MG63 (cell line): ENCODE measurements at regions not wholly inside any gene's neighbourhood (a gene's known extent, or its start where the extent isn't known, plus 50 kb on each side); places are given as distances from the start of the nearest gene placed in this dataset.
A peak's percentile ranks its signal among the peaks of the same experiment; 100 is the strongest.
"Not testable (repeated sequence)": the region's sequence is repeated elsewhere in the genome, so short reads cannot be mapped to it uniquely, and the experiment has no call there.

Experiments
- DNase-seq: peaks from one replicate; pipeline ENCODE4 v3.0.0-alpha.2; 2020
- H3K27me3 ChIP-seq: fragments of 250-450 bp; sonication (Bioruptor Pico); 2 replicates; pipeline ENCODE4 v1.5.1; 2020; ENCODE audit warnings: mild to moderate bottlenecking, moderate library complexity
- H3K36me3 ChIP-seq: fragments of 250-450 bp; sonication (Bioruptor Pico); 2 replicates; pipeline ENCODE4 v1.5.1; 2020; ENCODE audit warnings: mild to moderate bottlenecking, moderate library complexity
- H3K4me3 ChIP-seq: fragments of 250-450 bp; sonication (Bioruptor Pico); 2 replicates; pipeline ENCODE4 v1.5.1; 2020; ENCODE audit warnings: mild to moderate bottlenecking, moderate library complexity
- H3K9me3 ChIP-seq: fragments of 250-450 bp; sonication (Bioruptor Pico); 2 replicates; pipeline ENCODE4 v1.5.1; 2020; ENCODE audit warnings: mild to moderate bottlenecking, moderate library complexity

GRCh38 chr15:34528055-34528754 is 55.2 kb downstream of the GOLGA8B start:
- not testable (repeated sequence) for H3K9me3 ChIP-seq, H3K36me3 ChIP-seq, DNase-seq, H3K4me3 ChIP-seq, H3K27me3 ChIP-seq

DNA sequence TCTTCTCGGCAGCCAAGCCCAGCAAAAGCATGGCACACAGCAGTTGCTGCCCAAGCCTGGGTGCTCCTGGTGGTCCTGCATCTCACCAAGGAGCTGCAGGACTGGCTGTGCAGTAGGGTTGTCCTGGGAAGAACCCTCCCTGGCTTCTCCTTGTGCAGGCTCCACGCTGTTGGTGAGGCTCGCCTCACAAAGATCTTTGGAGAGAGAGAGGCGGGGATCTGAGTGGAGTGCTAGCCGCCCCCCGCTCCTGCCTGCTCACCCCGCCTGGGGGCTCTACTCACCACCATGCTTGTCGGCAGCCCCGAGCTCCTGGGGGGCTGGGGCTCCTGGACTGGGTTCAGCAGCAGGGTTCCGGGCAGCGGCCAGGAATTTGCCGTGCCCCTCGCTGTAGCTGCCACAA is 55.8 kb downstream of the GOLGA8B start:
- not testable (repeated sequence) for H3K4me3 ChIP-seq, H3K9me3 ChIP-seq, DNase-seq, H3K27me3 ChIP-seq, H3K36me3 ChIP-seq

DNA sequence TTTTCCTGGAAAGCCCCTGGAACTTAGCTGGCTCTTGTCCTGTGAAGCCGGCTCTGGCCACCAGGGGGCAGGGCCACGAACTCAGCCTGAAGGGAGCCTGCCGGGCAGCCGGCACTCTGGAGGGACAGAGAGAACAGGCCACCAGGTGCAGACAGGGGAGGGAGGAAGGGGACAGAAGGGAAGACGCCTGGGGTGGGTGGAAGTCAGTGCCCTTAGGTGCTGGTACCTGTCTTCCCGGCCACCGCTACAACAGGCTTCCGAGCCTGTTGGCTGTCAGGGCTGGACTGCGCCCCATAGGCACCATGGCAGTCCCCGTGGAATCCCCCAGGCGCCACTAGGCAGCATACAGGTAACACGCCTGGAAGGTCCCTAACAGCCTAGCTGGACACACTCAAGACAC is 59.6 kb downstream of the GOLGA8B start:
- not testable (repeated sequence) for H3K4me3 ChIP-seq, H3K27me3 ChIP-seq, H3K36me3 ChIP-seq, DNase-seq, H3K9me3 ChIP-seq

DNA sequence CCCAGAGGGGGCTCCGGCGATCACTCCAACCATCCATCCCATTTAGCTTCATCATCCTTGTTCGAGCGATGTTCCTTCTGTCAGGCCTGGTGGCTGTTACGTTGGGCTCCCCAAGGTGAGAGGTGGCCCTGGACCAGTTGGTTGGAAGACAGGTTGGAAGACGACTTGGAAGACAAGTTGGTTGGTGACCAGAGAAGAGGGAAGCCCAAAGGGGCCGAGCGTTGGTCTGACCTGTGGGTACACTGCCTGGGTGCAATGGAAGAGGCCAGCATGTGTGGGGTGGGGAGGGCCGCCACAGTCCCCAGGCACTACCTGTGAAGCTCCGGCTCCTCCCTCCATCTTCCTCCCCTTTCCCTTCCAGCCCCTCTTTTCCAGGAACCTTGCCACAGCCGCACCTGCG is 60.9 kb downstream of the GOLGA8B start:
- not testable (repeated sequence) for H3K36me3 ChIP-seq, DNase-seq, H3K27me3 ChIP-seq, H3K4me3 ChIP-seq, H3K9me3 ChIP-seq

- not testable (repeated sequence) for H3K27me3 ChIP-seq, H3K9me3 ChIP-seq, DNase-seq, H3K4me3 ChIP-seq, H3K36me3 ChIP-seq
Observed at GRCh38 chr15:34521802-34522485, 61.5 kb downstream of the GOLGA8B start.

DNA sequence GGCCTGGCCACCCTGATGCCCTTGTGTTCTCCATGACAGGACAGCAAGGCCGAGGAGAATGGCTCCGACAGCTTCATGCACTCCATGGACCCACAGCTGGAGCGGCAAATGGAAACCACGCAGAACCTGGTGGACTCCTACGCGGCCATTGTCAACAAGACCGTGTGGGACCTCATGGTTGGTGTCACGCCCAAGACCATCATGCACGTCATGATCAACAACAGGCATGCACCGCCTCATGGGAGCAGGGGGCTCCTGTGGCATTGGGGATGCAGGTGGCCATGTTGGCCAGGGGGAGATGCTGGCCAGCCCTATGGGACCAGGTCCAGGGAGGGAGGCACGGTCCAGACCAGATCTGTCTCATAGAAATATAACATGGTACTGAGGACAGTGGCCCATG is 62.9 kb downstream of the GOLGA8B start:
- Histone ChIP-seq H3K27me3 (no peaks in the 10 kb centered on the region), H3K36me3 (no peaks in the 10 kb centered on the region), H3K9me3 (no peaks in the 10 kb centered on the region), H3K4me3 (no peak overlapping the region)
- no peak for DNase-seq

GRCh38 chr15:34520010-34520409 is 63.4 kb downstream of the GOLGA8B start:
- not testable (repeated sequence) for DNase-seq, H3K27me3 ChIP-seq, H3K4me3 ChIP-seq, H3K9me3 ChIP-seq, H3K36me3 ChIP-seq

GRCh38 chr15:34514251-34514670 is 69.2 kb downstream of the GOLGA8B start:
- peak; percentile 27 for DNase-seq
- Histone ChIP-seq H3K36me3 (no peaks in the 10 kb centered on the region), H3K9me3 (no peaks in the 10 kb centered on the region), H3K4me3 (peak overlapping the region; percentile 48), H3K27me3 (peaks cover 26% of the 10 kb centered on the region)

- H3K9me3 ChIP-seq, result no peaks in the 10 kb centered on the region
- H3K4me3 ChIP-seq, result no peak overlapping the region
- no peaks in the 10 kb centered on the region for H3K36me3 ChIP-seq
- peaks cover 26% of the 10 kb centered on the region for H3K27me3 ChIP-seq
- DNase-seq, result no peak
Observed at GRCh38 chr15:34512628-34513027, 70.8 kb downstream of the GOLGA8B start.

DNA sequence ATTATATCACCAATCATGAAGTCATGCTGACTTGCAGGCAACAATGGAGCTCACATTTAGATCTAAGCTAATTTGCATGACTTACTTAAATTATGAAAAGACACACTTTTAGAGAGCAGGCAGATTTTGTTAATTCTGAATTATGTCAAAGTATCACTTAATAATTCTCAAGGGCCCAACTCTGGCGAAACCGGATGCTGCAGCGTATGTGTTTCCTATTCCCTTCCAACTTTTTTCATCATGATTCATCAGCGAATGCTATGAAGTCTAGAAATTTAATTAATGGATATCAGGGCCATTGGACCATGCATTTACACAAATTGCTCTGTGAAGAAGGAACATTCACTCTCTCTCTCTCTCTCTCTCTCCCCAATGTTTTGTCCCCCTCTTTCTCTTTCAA is 63.5 kb upstream of the GOLGA8A start:
- DNase-seq, result no peak
- peaks cover 15% of the 10 kb centered on the region for H3K27me3 ChIP-seq

DNA sequence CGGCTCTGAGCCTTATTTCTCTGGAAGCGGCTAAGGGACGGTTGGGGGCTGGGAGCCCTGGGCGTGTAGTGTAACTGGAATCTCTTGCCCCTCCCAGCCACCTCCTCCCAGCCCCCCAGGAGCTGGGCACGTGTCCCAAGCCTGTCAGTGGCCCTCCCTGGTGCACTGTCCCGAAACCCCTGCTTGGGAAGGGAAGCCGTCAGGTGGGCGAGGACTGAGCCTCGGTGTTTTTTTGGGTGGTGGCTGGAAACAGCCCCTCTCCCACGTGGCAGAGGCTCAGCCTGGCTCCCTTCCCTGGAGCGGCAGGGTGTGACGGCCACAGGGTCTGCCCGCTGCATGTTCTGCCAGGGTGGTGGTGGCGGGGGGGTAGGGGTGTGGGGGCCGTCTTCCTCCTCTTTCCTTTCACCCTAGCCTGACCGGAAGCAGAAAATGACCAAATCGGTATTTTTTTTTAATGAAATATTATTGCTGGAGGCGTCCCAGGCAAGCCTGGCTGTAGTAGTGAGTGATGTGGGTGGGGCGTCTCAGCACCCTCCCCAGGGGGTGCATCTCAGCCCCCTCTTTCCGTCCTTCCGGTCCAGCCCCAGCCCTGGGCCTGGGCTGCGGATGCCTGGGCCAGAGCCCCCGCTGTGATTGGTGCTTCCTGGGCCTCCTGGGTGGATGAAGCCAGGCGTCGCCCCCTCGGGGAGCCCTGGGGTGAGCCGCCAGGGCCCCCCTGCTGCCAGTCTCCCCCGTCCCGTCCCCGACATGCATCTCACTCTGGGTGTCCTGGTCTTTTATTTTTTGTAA is 58.8 kb upstream of the GOLGA8A start:
- H3K27me3 ChIP-seq, result peaks cover 50% of the 10 kb centered on the region
- no peak for DNase-seq
- H3K4me3 ChIP-seq, result no peak overlapping the region
- no peaks in the 10 kb centered on the region for H3K9me3 ChIP-seq
- no peaks in the 10 kb centered on the region for H3K36me3 ChIP-seq

More for the DNA sequence above, 63.5 kb upstream of the GOLGA8A start:
- H3K4me3 ChIP-seq, result no peak overlapping the region
- no peaks in the 10 kb centered on the region for H3K9me3 ChIP-seq
- no peaks in the 10 kb centered on the region for H3K36me3 ChIP-seq

GRCh38 chr15:34495707-34496106 is 58.1 kb upstream of the GOLGA8A start:
- H3K27me3 ChIP-seq, result peaks cover 54% of the 10 kb centered on the region
- H3K4me3 ChIP-seq, DNase-seq, H3K9me3 ChIP-seq, H3K36me3 ChIP-seq: not testable (repeated sequence)

- H3K36me3 ChIP-seq, result no peaks in the 10 kb centered on the region
- no peak overlapping the region for H3K4me3 ChIP-seq
- DNase-seq, result no peak
- H3K9me3 ChIP-seq, result no peaks in the 10 kb centered on the region
- peaks cover 54% of the 10 kb centered on the region for H3K27me3 ChIP-seq
Observed at GRCh38 chr15:34494084-34494399, 56.4 kb upstream of the GOLGA8A start.

DNA sequence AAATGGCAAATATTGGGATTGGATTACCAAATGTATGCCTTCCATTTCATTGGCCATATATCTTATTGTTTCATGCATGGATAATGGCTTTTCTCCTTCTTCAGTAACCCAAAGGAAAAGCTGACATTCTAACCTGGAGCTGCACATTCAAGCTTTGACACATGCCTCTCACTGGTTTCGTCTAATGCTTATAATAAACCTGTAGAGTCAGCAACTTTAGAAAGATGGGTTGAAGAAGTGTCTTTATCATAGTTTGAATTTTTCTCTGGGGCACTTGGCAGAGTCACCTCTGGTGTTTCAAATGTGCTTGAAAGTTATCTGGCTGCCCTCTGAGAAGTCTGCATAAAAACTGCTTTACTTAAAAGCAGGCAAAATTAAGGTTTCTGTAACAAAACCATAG is 55.4 kb upstream of the GOLGA8A start:
- no peaks in the 10 kb centered on the region for H3K36me3 ChIP-seq
- no peak for DNase-seq
- no peaks in the 10 kb centered on the region for H3K9me3 ChIP-seq
- H3K27me3 ChIP-seq, result peaks cover 49% of the 10 kb centered on the region
- no peak overlapping the region for H3K4me3 ChIP-seq

DNA sequence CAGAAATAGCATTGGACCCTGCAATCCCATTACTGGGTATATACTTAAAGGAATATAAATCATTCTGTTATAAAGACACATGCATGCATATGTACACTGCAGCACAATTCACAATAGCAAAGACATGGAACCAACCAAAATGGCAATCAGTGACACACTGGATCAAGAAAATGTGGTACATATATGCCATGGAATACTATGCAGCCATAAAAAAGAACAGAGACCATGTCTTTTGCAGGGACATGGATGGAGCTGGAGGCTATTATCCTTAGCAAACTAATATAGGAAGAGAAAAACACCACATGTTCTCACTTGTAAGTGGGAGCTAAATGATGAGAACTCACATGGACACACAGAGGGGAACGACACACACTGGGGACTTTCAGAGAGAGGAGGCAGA is 53.9 kb upstream of the GOLGA8A start:
- not testable (repeated sequence) for H3K36me3 ChIP-seq, H3K4me3 ChIP-seq, DNase-seq, H3K9me3 ChIP-seq
- peaks cover 45% of the 10 kb centered on the region for H3K27me3 ChIP-seq

DNA sequence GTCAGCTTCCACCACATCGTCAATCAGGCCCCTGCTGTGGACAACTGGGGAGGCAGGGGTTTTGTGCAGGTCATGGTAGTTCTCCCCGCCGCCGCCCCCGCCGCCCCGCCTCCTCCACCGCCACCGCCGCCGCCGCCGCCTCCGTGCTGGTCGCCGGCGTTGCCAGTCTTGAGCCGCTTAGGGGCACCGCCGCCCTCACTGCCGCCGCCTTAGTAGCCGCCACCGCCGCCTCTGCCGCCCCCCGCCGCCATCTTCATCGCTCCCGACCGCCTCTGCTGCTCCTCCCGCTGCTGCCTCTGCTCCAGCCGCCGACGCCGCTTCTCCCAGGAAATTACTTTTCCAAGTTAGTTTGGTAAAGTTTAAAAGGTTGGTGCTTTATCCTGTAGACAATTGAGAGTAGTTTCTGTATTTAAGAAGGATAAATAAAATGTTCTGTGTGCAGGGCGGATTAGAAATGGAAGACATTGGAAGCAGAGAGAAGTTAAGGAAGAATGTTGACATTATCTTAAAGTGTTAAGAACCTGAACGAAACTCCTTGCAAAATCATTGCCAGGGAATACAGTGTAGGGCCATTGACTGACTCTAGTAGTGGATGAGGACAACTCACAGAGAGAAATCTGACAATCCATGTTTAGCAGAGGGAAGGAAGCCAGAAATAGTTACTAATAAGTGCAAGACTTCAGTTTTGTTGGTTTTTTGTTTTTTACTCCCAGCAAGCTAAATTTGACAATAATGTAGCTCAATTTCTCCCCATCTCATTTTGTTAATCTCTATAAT is 53.0 kb upstream of the GOLGA8A start:
- no peaks in the 10 kb centered on the region for H3K36me3 ChIP-seq
- no peak overlapping the region for H3K4me3 ChIP-seq
- no peak for DNase-seq
- peaks cover 45% of the 10 kb centered on the region for H3K27me3 ChIP-seq
- no peaks in the 10 kb centered on the region for H3K9me3 ChIP-seq
